GM12874 (cell line): ENCODE measurements at regions not wholly inside any gene's neighbourhood (a gene's known extent, or its start where the extent isn't known, plus 50 kb on each side); places are given as distances from the start of the nearest gene placed in this dataset.

Experiments used
- CTCF ChIP-seq: IDR thresholded peaks from 2 replicates; pipeline ENCODE4 v1.5.1; 2011; ENCODE audit warnings: low read depth, mild to moderate bottlenecking, control low read depth, low read length, moderate library complexity; ENCODE audit not compliant: insufficient read depth

- TF ChIP-seq CTCF, result 0 out of 2 replicates have a peak, but pooled peaks have one; percentile 9
Observed at GRCh38 chr16:8194794-8195193, 395.5 kb downstream of the TMEM114 start.

GRCh38 chr16:8188841-8189240, 401.5 kb downstream of the TMEM114 start:
- TF ChIP-seq CTCF, result no peak

GRCh38 chr16:8187782-8188372, 402.4 kb downstream of the TMEM114 start:
- no peak for TF ChIP-seq CTCF

- no peak for TF ChIP-seq CTCF
Observed at GRCh38 chr16:8184854-8185253, 405.5 kb downstream of the TMEM114 start.

- TF ChIP-seq CTCF, result no peak
Observed at GRCh38 chr16:8183176-8184099, 406.9 kb downstream of the TMEM114 start.

GRCh38 chr16:8182761-8183160, 407.6 kb downstream of the TMEM114 start:
- no peak for TF ChIP-seq CTCF

- no peak for TF ChIP-seq CTCF
Observed at GRCh38 chr16:8179615-8180014, 410.7 kb downstream of the TMEM114 start.
